ENCODE measurements at regions not wholly inside any gene's neighbourhood (a gene's known extent, or its start where the extent isn't known, plus 50 kb on each side); places are given as distances from the start of the nearest gene placed in this dataset.

GRCh38 chr2:81839780-81840179 is 1535.2 kb upstream of the LRRTM1 start:
- ChIA-PET CTCF (no interaction called here), POLR2A (no interaction called here), SMC1A (ENCODE audit: uncharacterized antibody, unreplicated experiment) (no interaction called here), RAD21 (ENCODE audit: unreplicated experiment) (no interaction called here)
- BruUV-seq (replicated peaks): no TSS peak
- ATAC-seq (no peak), DNase-seq (ENCODE audit: low read depth, low spot score) (no peak), FAIRE-seq (no peak)
- no peaks in the 10 kb centered on the region for H3K9me3 ChIP-seq (replicated peaks; ENCODE audit: control insufficient read depth, insufficient read depth, low read length)
- H2AFZ ChIP-seq (ENCODE audit: control insufficient read depth, low read depth, low read length): no peak overlapping the region
- H3K79me2 ChIP-seq (ENCODE audit: control insufficient read depth, insufficient read depth, low read length): no peaks in the 10 kb centered on the region
- H4K20me1 ChIP-seq (ENCODE audit: control insufficient read depth, insufficient read depth): no peaks in the 10 kb centered on the region
- no peak overlapping the region for H3K9ac ChIP-seq (ENCODE audit: control insufficient read depth, insufficient read depth, low read length)
- H3K4me2 ChIP-seq (ENCODE audit: control insufficient read depth, insufficient read depth): no peak overlapping the region
- intact Hi-C loops (cut with micrococcal nuclease; ENCODE audit: unreplicated experiment): no loop called here
- H3K36me3 ChIP-seq (ENCODE audit: control insufficient read depth in 2 of 2, insufficient read depth in 2 of 2, low read length in 1 of 2): no peaks in the 10 kb centered on the region
- in situ Hi-C loops (cut with MboI): no loop called here
- 30% methylated on average over 2 of the region's 2 CpGs for WGBS (ENCODE audit: insufficient coverage, insufficient replicate concordance, low lambda C conversion rate, missing lambda C conversion rate)
- no peaks in the 10 kb centered on the region for H3K27me3 ChIP-seq (replicated peaks in 1 of 2; ENCODE audit: control insufficient read depth in 2 of 2, insufficient read depth in 2 of 2, low read length in 1 of 2)
- no peaks in the 10 kb centered on the region for H3K4me1 ChIP-seq (ENCODE audit: control insufficient read depth, insufficient read depth, low read length)
- H3K27ac ChIP-seq (ENCODE audit: control insufficient read depth, insufficient read depth): no peak overlapping the region
- H3K4me3 ChIP-seq: no peak overlapping the region
- TF ChIP-seq E4F1 (IDR thresholded peaks at IDR 0.05; ENCODE audit: borderline replicate concordance, partially characterized antibody) (no peak), ATF7 (IDR thresholded peaks at IDR 0.05; ENCODE audit: low read depth) (no peak), IRF5 (IDR thresholded peaks at IDR 0.05; ENCODE audit: borderline replicate concordance) (no peak), GABPA (IDR thresholded peaks at IDR 0.05; ENCODE audit: low read depth) (no peak), ZNF217 (IDR thresholded peaks at IDR 0.05) (no peak), ETV6 (conservative IDR thresholded peaks at IDR 0.05 in 1 of 2, IDR thresholded peaks at IDR 0.05 in 1 of 2; ENCODE audit: borderline replicate concordance in 1 of 2, low read depth in 1 of 2) (no peak), ZBTB4 (CRISPR knock-in tag; IDR thresholded peaks at IDR 0.05) (no peak), USF2 (IDR thresholded peaks at IDR 0.05; ENCODE audit: borderline replicate concordance, low read depth, low read length) (no peak), CUX1 (IDR thresholded peaks at IDR 0.05; ENCODE audit: insufficient replicate concordance, low read depth, low read length) (no peak), FOXM1 (IDR thresholded peaks at IDR 0.05; ENCODE audit: low read depth, low read length) (no peak), FOXK2 (IDR thresholded peaks at IDR 0.05) (no peak)
